GM10266 (cell line): ENCODE measurements at regions not wholly inside any gene's neighbourhood (a gene's known extent, or its start where the extent isn't known, plus 50 kb on each side); places are given as distances from the start of the nearest gene placed in this dataset.

Source experiments
- DNase-seq: peaks from one replicate; pipeline ENCODE4 v3.0.0; 2012; ENCODE audit errors: extremely low spot score
- CTCF ChIP-seq: IDR thresholded peaks from 2 replicates; pipeline ENCODE4 v1.5.1; 2012; ENCODE audit warnings: mild to moderate bottlenecking, low read depth; ENCODE audit not compliant: control insufficient read depth, insufficient read depth; ENCODE audit errors: missing control alignments

- no peak for DNase-seq
- no peak for TF ChIP-seq CTCF
These were observed 177.7 kb upstream of the GHITM start for GRCh38 chr10:83961620-83962019.

GRCh38 chr10:83963446-83963845, 175.9 kb upstream of the GHITM start:
- DNase-seq: no peak
- TF ChIP-seq CTCF: no peak

GRCh38 chr10:83965473-83965872, 173.8 kb upstream of the GHITM start:
- TF ChIP-seq CTCF: no peak
- DNase-seq: no peak

GRCh38 chr10:83968052-83968451, 171.3 kb upstream of the GHITM start:
- no peak for DNase-seq
- no peak for TF ChIP-seq CTCF

GRCh38 chr10:83978681-83979383, 160.5 kb upstream of the GHITM start:
- no peak for TF ChIP-seq CTCF
- no peak for DNase-seq

- TF ChIP-seq CTCF: no peak
- DNase-seq: no peak
These were observed 156.5 kb upstream of the GHITM start for GRCh38 chr10:83982812-83983211.

GRCh38 chr10:83983578-83984255, 155.6 kb upstream of the GHITM start:
- DNase-seq: no peak
- no peak for TF ChIP-seq CTCF
